ENCODE measurements at regions not wholly inside any gene's neighbourhood (a gene's known extent, or its start where the extent isn't known, plus 50 kb on each side); places are given as distances from the start of the nearest gene placed in this dataset.

- no peaks in the 10 kb centered on the region for H3K9me3 ChIP-seq
- no peak for TF ChIP-seq CTCF (IDR thresholded peaks at IDR 0.05; ENCODE audit: low read depth, low read length)
- H3K4me3 ChIP-seq (ENCODE audit: low read depth, low read length), result no peak overlapping the region
- no peak for DNase-seq
- no peaks in the 10 kb centered on the region for H3K36me3 ChIP-seq
- no peaks in the 10 kb centered on the region for H3K4me1 ChIP-seq
- no peaks in the 10 kb centered on the region for H3K27me3 ChIP-seq
These were observed 514.9 kb downstream of the SUCLG1 start for GRCh38 chr2:83944191-83944590.

DNA sequence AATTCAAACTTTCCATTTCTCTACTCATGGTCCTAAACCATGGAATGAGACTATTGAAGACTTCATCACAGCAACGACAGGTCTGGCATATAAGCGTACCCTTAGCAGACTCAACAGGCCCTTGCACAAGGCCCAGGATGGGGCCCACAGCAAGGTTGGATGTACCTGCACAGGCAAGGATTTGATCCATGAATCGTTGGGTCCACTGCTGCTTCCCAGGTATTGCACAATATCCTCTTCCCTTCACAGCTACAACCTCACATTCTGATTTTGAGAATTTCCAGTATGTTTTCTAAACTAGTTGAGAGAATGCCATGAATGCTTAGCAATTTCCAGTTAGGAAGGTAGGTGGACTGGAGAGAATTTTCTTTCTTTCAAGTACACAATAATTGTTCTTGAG lies 515.8 kb downstream of the SUCLG1 start:
- no peak for TF ChIP-seq CTCF (IDR thresholded peaks at IDR 0.05; ENCODE audit: low read depth, low read length)
- H3K4me3 ChIP-seq (ENCODE audit: low read depth, low read length), result no peak overlapping the region
- H3K27me3 ChIP-seq, result no peaks in the 10 kb centered on the region
- H3K4me1 ChIP-seq, result no peaks in the 10 kb centered on the region
- no peaks in the 10 kb centered on the region for H3K9me3 ChIP-seq
- no peak for DNase-seq
- H3K36me3 ChIP-seq, result no peaks in the 10 kb centered on the region

- DNase-seq, result no peak
- Histone ChIP-seq H3K9me3 (no peaks in the 10 kb centered on the region), H3K4me3 (ENCODE audit: low read depth, low read length) (no peak overlapping the region), H3K36me3 (no peaks in the 10 kb centered on the region), H3K4me1 (no peaks in the 10 kb centered on the region), H3K27me3 (no peaks in the 10 kb centered on the region)
- TF ChIP-seq CTCF (IDR thresholded peaks at IDR 0.05; ENCODE audit: low read depth, low read length), result no peak
These were observed 517.2 kb downstream of the SUCLG1 start for GRCh38 chr2:83941886-83942285.

GRCh38 chr2:83933749-83934148 lies 525.3 kb downstream of the SUCLG1 start:
- Histone ChIP-seq H3K4me3 (ENCODE audit: low read depth, low read length) (no peak overlapping the region), H3K9me3 (no peaks in the 10 kb centered on the region), H3K36me3 (no peaks in the 10 kb centered on the region), H3K27me3 (no peaks in the 10 kb centered on the region), H3K4me1 (no peaks in the 10 kb centered on the region)
- no peak for TF ChIP-seq CTCF (IDR thresholded peaks at IDR 0.05; ENCODE audit: low read depth, low read length)
- no peak for DNase-seq

DNA sequence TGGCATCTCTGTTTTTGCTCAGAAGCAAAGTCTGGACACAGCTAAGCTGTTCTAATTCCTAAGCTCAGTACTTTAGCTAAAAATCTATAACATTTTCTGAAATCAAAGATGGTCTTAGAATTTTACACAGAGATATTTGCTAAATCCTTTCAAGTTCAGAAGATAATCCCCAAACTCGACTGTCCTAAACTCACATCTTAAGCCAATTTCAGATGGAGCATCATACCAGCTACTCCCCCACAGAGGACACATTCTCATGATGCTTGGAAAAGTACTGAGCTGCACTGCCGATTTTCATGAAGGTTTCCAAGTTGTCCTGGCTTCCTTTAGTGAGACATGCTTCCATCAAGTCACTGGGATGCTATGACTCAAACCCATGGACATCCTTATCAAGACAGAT lies 535.5 kb downstream of the SUCLG1 start:
- Histone ChIP-seq H3K4me3 (ENCODE audit: low read depth, low read length) (no peak overlapping the region), H3K4me1 (no peaks in the 10 kb centered on the region), H3K27me3 (no peaks in the 10 kb centered on the region), H3K9me3 (no peaks in the 10 kb centered on the region), H3K36me3 (no peaks in the 10 kb centered on the region)
- TF ChIP-seq CTCF (IDR thresholded peaks at IDR 0.05; ENCODE audit: low read depth, low read length), result no peak
- no peak for DNase-seq

GRCh38 chr2:83916559-83916958 lies 542.5 kb downstream of the SUCLG1 start:
- Histone ChIP-seq H3K27me3 (no peaks in the 10 kb centered on the region), H3K4me3 (ENCODE audit: low read depth, low read length) (no peak overlapping the region), H3K4me1 (no peaks in the 10 kb centered on the region), H3K9me3 (no peaks in the 10 kb centered on the region), H3K36me3 (no peaks in the 10 kb centered on the region)
- DNase-seq, result no peak
- no peak for TF ChIP-seq CTCF (IDR thresholded peaks at IDR 0.05; ENCODE audit: low read depth, low read length)
